Left lung (tissue), 4 donors: ENCODE measurements at regions not wholly inside any gene's neighbourhood (a gene's known extent, or its start where the extent isn't known, plus 50 kb on each side); places are given as distances from the start of the nearest gene placed in this dataset.

Experiments used
- ATAC-seq: fragments of 200-7000 bp; cut with Tn5 transposase; one replicate; pipeline ENCODE4 v1.9.1; 2020; ENCODE audit warnings: moderate library complexity
- DNase-seq, 4 donors: peaks; one replicate each; pipeline ENCODE4 v3.0.0-alpha.2; 2013 to 2020
- H3K27ac ChIP-seq, 2 donors: fragments of 200-600 bp; sonication (generic) in 1 of 2; one replicate each; pipeline versions ENCODE4 v1.5.0 to v1.8.0; 2020 to 2021
- H3K27me3 ChIP-seq, 2 donors: fragments of 200-600 bp; sonication (generic) in 1 of 2; one replicate each; pipeline versions ENCODE4 v1.5.0 to v1.8.0; 2020 to 2021
- H3K36me3 ChIP-seq, 2 donors: fragments of 200-600 bp; sonication (generic) in 1 of 2; one replicate each; pipeline versions ENCODE4 v1.5.0 to v1.8.0; 2020 to 2021
- H3K4me1 ChIP-seq, 2 donors: fragments of 200-600 bp; one replicate each; pipeline ENCODE4 v1.8.0; 2021
- H3K4me3 ChIP-seq, 2 donors: fragments of 200-600 bp; sonication (generic) in 1 of 2; one replicate each; pipeline versions ENCODE4 v1.5.0 to v1.8.0; 2020 to 2021; ENCODE audit warnings: mild to moderate bottlenecking in 1 of 2
- H3K9me3 ChIP-seq, 2 donors: fragments of 200-600 bp; sonication (generic) in 1 of 2; one replicate each; pipeline versions ENCODE4 v1.5.0 to v1.8.0; 2020 to 2021
- CTCF ChIP-seq, 2 donors: fragments of 200-600 bp; sonication (generic) in 1 of 2; IDR thresholded peaks; one replicate each; pipeline versions ENCODE4 v1.5.0 to v1.8.0; 2021; ENCODE audit warnings: antibody characterized with exemption in 2 of 2
- intact Hi-C, 2 donors: fragments of 100-400 bp; cut with DNase I; formaldehyde crosslinking; loops; one replicate each; pipeline versions ENCODE4 v1.11.2 to v1.14.2; 2022
- donor health status: DM: no; HTN: yes; CAD: no.
- donor health status: DM: no; HTN: no; CAD: no.

- no peaks in the 10 kb centered on the region for H3K27me3 ChIP-seq
- no peak for ATAC-seq
- no peaks in the 10 kb centered on the region for H3K36me3 ChIP-seq
- TF ChIP-seq CTCF (IDR thresholded peaks at IDR 0.05) = no peak
- H3K9me3 ChIP-seq = peaks cover 0 to 5% of the 10 kb centered on the region in 2 donors
- no peaks in the 10 kb centered on the region for H3K4me1 ChIP-seq
- H3K4me3 ChIP-seq = no peak overlapping the region
- H3K27ac ChIP-seq = no peak overlapping the region
- intact Hi-C loops = no loop called here
- no peak for DNase-seq
Measured at GRCh38 chr2:117126656-117127055, 687.8 kb upstream of the DDX18 start.

- H3K9me3 ChIP-seq = peaks cover 0 to 9% of the 10 kb centered on the region in 2 donors
- intact Hi-C loops = no loop called here
- no peak overlapping the region for H3K27ac ChIP-seq
- H3K36me3 ChIP-seq = no peaks in the 10 kb centered on the region
- H3K27me3 ChIP-seq = no peaks in the 10 kb centered on the region
- ATAC-seq = no peak
- no peaks in the 10 kb centered on the region for H3K4me1 ChIP-seq
- DNase-seq = no peak
- no peak overlapping the region for H3K4me3 ChIP-seq
- no peak for TF ChIP-seq CTCF (IDR thresholded peaks at IDR 0.05)
Measured at GRCh38 chr2:117127680-117128079, 686.8 kb upstream of the DDX18 start.

- no peak for TF ChIP-seq CTCF (IDR thresholded peaks at IDR 0.05)
- intact Hi-C loops = no loop called here
- DNase-seq = no peak
- Histone ChIP-seq H3K27me3 (no peaks in the 10 kb centered on the region), H3K36me3 (no peaks in the 10 kb centered on the region), H3K27ac (no peak overlapping the region), H3K9me3 (peaks cover 0 to 14% of the 10 kb centered on the region in 2 donors), H3K4me1 (no peaks in the 10 kb centered on the region), H3K4me3 (no peak overlapping the region)
- no peak for ATAC-seq
Measured at GRCh38 chr2:117128461-117128860, 686.0 kb upstream of the DDX18 start.

- no peak for DNase-seq
- no peak for ATAC-seq
- Histone ChIP-seq H3K36me3 (no peaks in the 10 kb centered on the region), H3K27me3 (no peaks in the 10 kb centered on the region), H3K4me3 (no peak overlapping the region), H3K9me3 (peaks cover 0 to 17% of the 10 kb centered on the region in 2 donors), H3K27ac (no peak overlapping the region), H3K4me1 (no peaks in the 10 kb centered on the region)
- intact Hi-C loops = no loop called here
- no peak for TF ChIP-seq CTCF (IDR thresholded peaks at IDR 0.05)
Measured at GRCh38 chr2:117137371-117137770, 677.1 kb upstream of the DDX18 start.

- Histone ChIP-seq H3K36me3 (no peaks in the 10 kb centered on the region), H3K9me3 (peaks cover 0 to 31% of the 10 kb centered on the region in 2 donors), H3K27ac (no peak overlapping the region), H3K4me1 (no peaks in the 10 kb centered on the region), H3K27me3 (no peaks in the 10 kb centered on the region), H3K4me3 (no peak overlapping the region)
- no peak for ATAC-seq
- intact Hi-C loops = no loop called here
- no peak for TF ChIP-seq CTCF (IDR thresholded peaks at IDR 0.05)
- no peak for DNase-seq
Measured at GRCh38 chr2:117169036-117169765, 645.3 kb upstream of the DDX18 start.
